ENCODE measurements at regions not wholly inside any gene's neighbourhood (a gene's known extent, or its start where the extent isn't known, plus 50 kb on each side); places are given as distances from the start of the nearest gene placed in this dataset.

- CTCF ChIA-PET = no interaction called here
- Histone ChIP-seq H3K36me3 (ENCODE audit: control insufficient read depth, insufficient read depth, low read length) (no peaks in the 10 kb centered on the region), H3K4me3 (ENCODE audit: low read depth, low read length) (no peak overlapping the region), H3K27me3 (ENCODE audit: control insufficient read depth, insufficient read depth, low read length) (no peaks in the 10 kb centered on the region)
- DNase-seq (ENCODE audit: low read depth) = no peak
- TF ChIP-seq CTCF (IDR thresholded peaks at IDR 0.05; ENCODE audit: insufficient read depth, low read depth, low read length) = no peak
- POLR2A ChIA-PET = no interaction called here
Observed at GRCh38 chr2:183488421-183488820, 364.2 kb downstream of the NUP35 start.

- DNase-seq (ENCODE audit: low read depth) = no peak
- TF ChIP-seq CTCF (IDR thresholded peaks at IDR 0.05; ENCODE audit: insufficient read depth, low read depth, low read length) = no peak
- Histone ChIP-seq H3K36me3 (ENCODE audit: control insufficient read depth, insufficient read depth, low read length) (no peaks in the 10 kb centered on the region), H3K27me3 (ENCODE audit: control insufficient read depth, insufficient read depth, low read length) (no peaks in the 10 kb centered on the region), H3K4me3 (ENCODE audit: low read depth, low read length) (no peak overlapping the region)
- CTCF ChIA-PET = no interaction called here
- POLR2A ChIA-PET = no interaction called here
Observed at GRCh38 chr2:183490489-183490888, 366.2 kb downstream of the NUP35 start.

GRCh38 chr2:183490914-183491313 lies 366.7 kb downstream of the NUP35 start:
- Histone ChIP-seq H3K36me3 (ENCODE audit: control insufficient read depth, insufficient read depth, low read length) (no peaks in the 10 kb centered on the region), H3K27me3 (ENCODE audit: control insufficient read depth, insufficient read depth, low read length) (no peaks in the 10 kb centered on the region), H3K4me3 (ENCODE audit: low read depth, low read length) (no peak overlapping the region)
- ChIA-PET POLR2A (no interaction called here), CTCF (no interaction called here)
- TF ChIP-seq CTCF (IDR thresholded peaks at IDR 0.05; ENCODE audit: insufficient read depth, low read depth, low read length) = no peak
- no peak for DNase-seq (ENCODE audit: low read depth)

- DNase-seq (ENCODE audit: low read depth) = no peak
- no peaks in the 10 kb centered on the region for H3K36me3 ChIP-seq (ENCODE audit: control insufficient read depth, insufficient read depth, low read length)
- H3K4me3 ChIP-seq (ENCODE audit: low read depth, low read length) = no peak overlapping the region
- no peak for TF ChIP-seq CTCF (IDR thresholded peaks at IDR 0.05; ENCODE audit: insufficient read depth, low read depth, low read length)
- POLR2A ChIA-PET = no interaction called here
- CTCF ChIA-PET = no interaction called here
- no peaks in the 10 kb centered on the region for H3K27me3 ChIP-seq (ENCODE audit: control insufficient read depth, insufficient read depth, low read length)
Observed at GRCh38 chr2:183493040-183493439, 368.8 kb downstream of the NUP35 start.

- ChIA-PET POLR2A (no interaction called here), CTCF (interaction anchor here (0.6 to 0.8 kb wide), 2 partner anchors 387 to 1226 kb away, joined by 3 read pairs; no protein-coding TSS in a partner anchor)
- DNase-seq (ENCODE audit: low read depth) = no peak
- Histone ChIP-seq H3K4me3 (ENCODE audit: low read depth, low read length) (no peak overlapping the region), H3K27me3 (ENCODE audit: control insufficient read depth, insufficient read depth, low read length) (no peaks in the 10 kb centered on the region), H3K36me3 (ENCODE audit: control insufficient read depth, insufficient read depth, low read length) (no peaks in the 10 kb centered on the region)
- no peak for TF ChIP-seq CTCF (IDR thresholded peaks at IDR 0.05; ENCODE audit: insufficient read depth, low read depth, low read length)
Observed at GRCh38 chr2:183495079-183495478, 370.8 kb downstream of the NUP35 start.

Measured in BJ (cell line).